ENCODE measurements at regions not wholly inside any gene's neighbourhood (a gene's known extent, or its start where the extent isn't known, plus 50 kb on each side); places are given as distances from the start of the nearest gene placed in this dataset.

- Histone ChIP-seq H3K27me3 (ENCODE audit: insufficient read depth, low read depth, low read length) (no peaks in the 10 kb centered on the region), H3K36me3 (ENCODE audit: insufficient read depth, low read length) (no peaks in the 10 kb centered on the region), H2AFZ (ENCODE audit: low read depth, low read length) (no peak overlapping the region), H3K9me2 (ENCODE audit: insufficient read depth, low read length) (no peaks in the 10 kb centered on the region), H4K20me1 (ENCODE audit: insufficient read depth) (no peaks in the 10 kb centered on the region), H3K27ac (ENCODE audit: low read length) (no peak overlapping the region), H3K4me2 (ENCODE audit: low read length) (no peak overlapping the region), H3K4me3 (ENCODE audit: low read length) (no peak overlapping the region), H3K9ac (ENCODE audit: low read length) (no peak overlapping the region), H3K9me3 (ENCODE audit: low read length) (no peaks in the 10 kb centered on the region), H3K79me2 (replicated peaks; ENCODE audit: insufficient read depth, low read length) (no peaks in the 10 kb centered on the region), H3F3A (ENCODE audit: insufficient read depth, low read length, poor library complexity, severe bottlenecking) (no peaks in the 10 kb centered on the region)
- TF ChIP-seq RAD21 (conservative IDR thresholded peaks at IDR 0.05) = no peak
- no peak for TF ChIP-seq EZH2 (IDR thresholded peaks at IDR 0.05; ENCODE audit: borderline replicate concordance, insufficient read depth, low read length, poor library complexity, severe bottlenecking)
- no peak for TF ChIP-seq EP300 (conservative IDR thresholded peaks at IDR 0.05; ENCODE audit: poor library complexity, severe bottlenecking)
- TF ChIP-seq, protein P1, sequence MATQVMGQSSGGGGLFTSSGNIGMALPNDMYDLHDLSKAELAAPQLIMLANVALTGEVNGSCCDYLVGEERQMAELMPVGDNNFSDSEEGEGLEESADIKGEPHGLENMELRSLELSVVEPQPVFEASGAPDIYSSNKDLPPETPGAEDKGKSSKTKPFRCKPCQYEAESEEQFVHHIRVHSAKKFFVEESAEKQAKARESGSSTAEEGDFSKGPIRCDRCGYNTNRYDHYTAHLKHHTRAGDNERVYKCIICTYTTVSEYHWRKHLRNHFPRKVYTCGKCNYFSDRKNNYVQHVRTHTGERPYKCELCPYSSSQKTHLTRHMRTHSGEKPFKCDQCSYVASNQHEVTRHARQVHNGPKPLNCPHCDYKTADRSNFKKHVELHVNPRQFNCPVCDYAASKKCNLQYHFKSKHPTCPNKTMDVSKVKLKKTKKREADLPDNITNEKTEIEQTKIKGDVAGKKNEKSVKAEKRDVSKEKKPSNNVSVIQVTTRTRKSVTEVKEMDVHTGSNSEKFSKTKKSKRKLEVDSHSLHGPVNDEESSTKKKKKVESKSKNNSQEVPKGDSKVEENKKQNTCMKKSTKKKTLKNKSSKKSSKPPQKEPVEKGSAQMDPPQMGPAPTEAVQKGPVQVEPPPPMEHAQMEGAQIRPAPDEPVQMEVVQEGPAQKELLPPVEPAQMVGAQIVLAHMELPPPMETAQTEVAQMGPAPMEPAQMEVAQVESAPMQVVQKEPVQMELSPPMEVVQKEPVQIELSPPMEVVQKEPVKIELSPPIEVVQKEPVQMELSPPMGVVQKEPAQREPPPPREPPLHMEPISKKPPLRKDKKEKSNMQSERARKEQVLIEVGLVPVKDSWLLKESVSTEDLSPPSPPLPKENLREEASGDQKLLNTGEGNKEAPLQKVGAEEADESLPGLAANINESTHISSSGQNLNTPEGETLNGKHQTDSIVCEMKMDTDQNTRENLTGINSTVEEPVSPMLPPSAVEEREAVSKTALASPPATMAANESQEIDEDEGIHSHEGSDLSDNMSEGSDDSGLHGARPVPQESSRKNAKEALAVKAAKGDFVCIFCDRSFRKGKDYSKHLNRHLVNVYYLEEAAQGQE (IDR thresholded peaks at IDR 0.05; ENCODE audit: borderline replicate concordance) = no peak
- TF ChIP-seq TAF1 (IDR thresholded peaks at IDR 0.05; ENCODE audit: low read depth) = no peak
- TF ChIP-seq SMC3 (conservative IDR thresholded peaks at IDR 0.05; ENCODE audit: poor library complexity) = no peak
- no peak for TF ChIP-seq MXI1 (conservative IDR thresholded peaks at IDR 0.05; ENCODE audit: poor library complexity, severe bottlenecking)
- TF ChIP-seq POLR2AphosphoS5 (IDR thresholded peaks at IDR 0.05) = no peak
- TF ChIP-seq CTCF (IDR thresholded peaks at IDR 0.05; ENCODE audit: poor library complexity, severe bottlenecking) = no peak
These were observed 204.2 kb downstream of the PABPC4L start for GRCh38 chr4:133997436-133997835.

DNA sequence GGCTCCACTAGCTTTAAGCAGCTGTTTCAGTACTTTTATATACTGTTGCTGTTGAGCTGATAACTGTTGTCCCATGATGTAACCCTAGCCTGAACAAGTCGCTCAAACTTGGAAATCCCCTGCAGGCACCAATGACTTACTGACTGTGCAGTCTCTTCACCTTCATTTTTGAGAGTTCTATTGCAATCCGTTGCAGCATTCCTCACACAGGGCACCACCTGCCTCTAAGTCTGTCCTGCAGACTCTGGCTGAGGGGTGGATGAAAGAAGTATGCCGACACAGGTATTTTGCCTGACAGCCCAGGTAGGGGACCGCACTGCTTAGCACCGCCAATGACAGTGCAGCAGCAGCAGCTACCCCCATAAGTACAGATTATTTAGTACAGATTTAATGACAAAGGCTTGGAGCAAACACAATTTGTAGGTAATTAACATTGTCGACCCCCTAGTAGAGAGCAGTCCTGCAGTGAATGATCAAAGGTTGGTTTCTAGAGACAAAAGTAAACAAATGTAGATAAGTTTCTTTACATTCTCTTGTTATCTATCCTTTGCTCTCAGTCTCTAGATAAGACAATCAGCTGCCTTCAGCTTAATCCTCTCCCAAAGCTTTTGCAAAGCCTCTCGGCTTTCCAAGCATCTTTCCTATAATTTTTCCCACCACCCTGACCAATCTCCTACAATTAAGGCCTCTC lies 205.0 kb downstream of the PABPC4L start:
- H3K9me3 ChIP-seq (ENCODE audit: low read length) = no peaks in the 10 kb centered on the region
- H3K27me3 ChIP-seq (ENCODE audit: insufficient read depth, low read depth, low read length) = no peaks in the 10 kb centered on the region
- H3K79me2 ChIP-seq (replicated peaks; ENCODE audit: insufficient read depth, low read length) = no peaks in the 10 kb centered on the region
- no peak for TF ChIP-seq MXI1 (conservative IDR thresholded peaks at IDR 0.05; ENCODE audit: poor library complexity, severe bottlenecking)
- TF ChIP-seq EZH2 (IDR thresholded peaks at IDR 0.05; ENCODE audit: borderline replicate concordance, insufficient read depth, low read length, poor library complexity, severe bottlenecking) = no peak
- TF ChIP-seq CTCF (IDR thresholded peaks at IDR 0.05; ENCODE audit: poor library complexity, severe bottlenecking) = no peak
- no peak for TF ChIP-seq RAD21 (conservative IDR thresholded peaks at IDR 0.05)
- no peak for TF ChIP-seq EP300 (conservative IDR thresholded peaks at IDR 0.05; ENCODE audit: poor library complexity, severe bottlenecking)
- TF ChIP-seq TAF1 (IDR thresholded peaks at IDR 0.05; ENCODE audit: low read depth) = no peak
- no peak for TF ChIP-seq SMC3 (conservative IDR thresholded peaks at IDR 0.05; ENCODE audit: poor library complexity)
- TF ChIP-seq, protein P1 (IDR thresholded peaks at IDR 0.05; ENCODE audit: borderline replicate concordance) = no peak
- H2AFZ ChIP-seq (ENCODE audit: low read depth, low read length) = no peak overlapping the region
- no peak overlapping the region for H3K9ac ChIP-seq (ENCODE audit: low read length)
- no peaks in the 10 kb centered on the region for H3K36me3 ChIP-seq (ENCODE audit: insufficient read depth, low read length)
- H4K20me1 ChIP-seq (ENCODE audit: insufficient read depth) = no peaks in the 10 kb centered on the region
- no peak overlapping the region for H3K4me2 ChIP-seq (ENCODE audit: low read length)
- no peak overlapping the region for H3K27ac ChIP-seq (ENCODE audit: low read length)
- H3F3A ChIP-seq (ENCODE audit: insufficient read depth, low read length, poor library complexity, severe bottlenecking) = no peaks in the 10 kb centered on the region
- no peaks in the 10 kb centered on the region for H3K9me2 ChIP-seq (ENCODE audit: insufficient read depth, low read length)
- H3K4me3 ChIP-seq (ENCODE audit: low read length) = no peak overlapping the region

Measured in neural cell (in vitro differentiated cells).